K562 (cell line): ENCODE measurements at regions not wholly inside any gene's neighbourhood (a gene's known extent, or its start where the extent isn't known, plus 50 kb on each side); places are given as distances from the start of the nearest gene placed in this dataset.

Source experiments
- ATAC-seq: fragments of 200-7000 bp; cut with Tn5 transposase; 3 replicates; pipeline ENCODE4 v1.9.1; 2020; ENCODE audit warnings: moderate library complexity
- BruUV-seq: library from RNA; stranded (reverse); fragments of 400-500 nt; replicated peaks from 2 replicates; lab custom pipeline; 2021; lab: Mats Ljungman, UMichigan
- CTCF ChIA-PET: fragments of 300-600 bp; formaldehyde crosslinking; extraction: SDS; loops from one replicate; lab custom pipeline; 2021; ENCODE audit warnings: low intra/inter-chr PET ratio; lab: Yijun Ruan, JAX
- POLR2A ChIA-PET: fragments of 300-600, 350-650 bp; sonication (Branson Sonifier 250); formaldehyde crosslinking; extraction: SDS; loops from one replicate; lab custom pipeline; 2021; ENCODE audit warnings: antibody characterized with exemption, inconsistent platforms; lab: Yijun Ruan, JAX
- DNase-seq, 4 experiments: peaks; one replicate each; pipeline versions ENCODE4 v3.0.0 to v3.0.0-alpha.2; 2011 to 2018; ENCODE audit warnings: low spot score in 3 of 4, mixed read lengths in 3 of 4; ENCODE audit errors: extremely low read depth in 1 of 4
- FAIRE-seq: peaks from 2 replicates; lab custom pipeline; 2011; peaks lifted over from hg19 to GRCh38; lab: Jason Lieb, UNC
- H2AFZ ChIP-seq: 2 replicates; pipeline ENCODE4 v1.6.0; 2011; ENCODE audit warnings: low read depth, low read length, control low read depth, inconsistent platforms
- H3K27ac ChIP-seq: fragments of 200-600 bp; 3 replicates; pipeline ENCODE4 v1.8.0; 2011; ENCODE audit warnings: low read depth, mild to moderate bottlenecking, control low read depth, inconsistent platforms, low read length, moderate library complexity, mixed read lengths; ENCODE audit errors: extremely low read depth
- H3K27me3 ChIP-seq, 2 experiments: fragments of 300-600 bp in 1 of 2; 2 replicates in 1 of 2; 3 replicates in 1 of 2; pipeline versions ENCODE4 v1.6.0 to v1.8.0; 2011; ENCODE audit warnings: inconsistent platforms in 2 of 2, low read length in 2 of 2, mild to moderate bottlenecking in 1 of 2, mixed read lengths in 1 of 2, moderate library complexity in 1 of 2; ENCODE audit not compliant: control insufficient read depth in 2 of 2, insufficient read depth in 2 of 2
- H3K36me3 ChIP-seq: fragments of 300-600 bp; 3 replicates; pipeline ENCODE4 v1.8.0; 2011; ENCODE audit warnings: mild to moderate bottlenecking, low read length, inconsistent platforms; ENCODE audit not compliant: control insufficient read depth, insufficient read depth
- H3K4me1 ChIP-seq, 2 experiments: fragments of 200-600 bp in 1 of 2; replicated peaks in 1 of 2; 2 replicates in 1 of 2; 3 replicates in 1 of 2; pipeline versions ENCODE4 v1.5.1 to v1.8.0; 2011; ENCODE audit warnings: inconsistent platforms in 2 of 2, low read length in 2 of 2, mild to moderate bottlenecking in 1 of 2, mixed read lengths in 1 of 2, moderate library complexity in 1 of 2; ENCODE audit not compliant: control insufficient read depth in 2 of 2, insufficient read depth in 2 of 2
- H3K4me2 ChIP-seq: 2 replicates; pipeline ENCODE4 v1.6.1; 2011; ENCODE audit warnings: low read length, control low read depth, inconsistent platforms, mixed read lengths; ENCODE audit not compliant: insufficient read depth
- H3K4me3 ChIP-seq: fragments of 200-600 bp; sonication (generic), shearing (Covaris generic); 2 replicates; pipeline ENCODE4 v1.5.1; 2016; ENCODE audit warnings: control low read depth, inconsistent platforms
- H3K79me2 ChIP-seq: fragments of 200-600 bp; 3 replicates; pipeline ENCODE4 v1.8.0; 2011; ENCODE audit warnings: low read length, inconsistent platforms; ENCODE audit not compliant: control insufficient read depth, insufficient read depth
- H3K9ac ChIP-seq, 2 experiments: 2 replicates each; pipeline versions ENCODE4 v1.6.0 to v1.6.1; 2011; ENCODE audit warnings: low read depth in 2 of 2, low read length in 2 of 2, control low read depth in 1 of 2, inconsistent platforms in 1 of 2, mild to moderate bottlenecking in 1 of 2, mixed read lengths in 1 of 2; ENCODE audit not compliant: insufficient read depth in 1 of 2
- H3K9me1 ChIP-seq: one replicate; pipeline ENCODE4 v1.6.0; 2011; ENCODE audit warnings: inconsistent platforms, mild to moderate bottlenecking, low read length, moderate library complexity; ENCODE audit not compliant: control insufficient read depth, insufficient read depth
- H3K9me3 ChIP-seq: replicated peaks from 2 replicates; pipeline ENCODE4 v1.5.1; 2011; ENCODE audit warnings: low read depth, low read length, inconsistent platforms; ENCODE audit not compliant: control insufficient read depth, insufficient read depth
- H4K20me1 ChIP-seq: replicated peaks from 2 replicates; pipeline ENCODE4 v1.6.1; 2011; ENCODE audit warnings: low read length, inconsistent platforms, mixed read lengths; ENCODE audit not compliant: control insufficient read depth, insufficient read depth
- CBFA2T3 ChIP-seq: fragments of 450-650 bp; IDR thresholded peaks from 2 replicates; pipeline ENCODE4 v1.6.1; 2017
- EWSR1 ChIP-seq: fragments of 450-650 bp; IDR thresholded peaks from 2 replicates; pipeline ENCODE4 v1.6.1; 2018; ENCODE audit warnings: borderline replicate concordance, mild to moderate bottlenecking, low read depth, moderate library complexity; ENCODE audit not compliant: partially characterized antibody
- GTF2A2 ChIP-seq: IDR thresholded peaks from 2 replicates; pipeline ENCODE4 v1.6.1; 2016; ENCODE audit warnings: mild to moderate bottlenecking, missing genetic modification characterization, missing compliant biosample characterization
- KAT8 ChIP-seq: fragments of 450-650 bp; IDR thresholded peaks from 2 replicates; pipeline ENCODE4 v1.6.1; 2016; ENCODE audit warnings: low read depth, mild to moderate bottlenecking
- KLF1 ChIP-seq: fragments of 450-650 bp; IDR thresholded peaks from 2 replicates; pipeline ENCODE4 v1.6.1; 2016; ENCODE audit warnings: missing genetic modification characterization, missing compliant biosample characterization
- MCM2 ChIP-seq: fragments of 450-650 bp; IDR thresholded peaks from 2 replicates; pipeline ENCODE4 v1.6.1; 2017; ENCODE audit warnings: low read depth, mild to moderate bottlenecking
- MEF2A ChIP-seq: IDR thresholded peaks from 2 replicates; pipeline ENCODE4 v1.6.1; 2011; ENCODE audit warnings: low read depth, mild to moderate bottlenecking, low read length, moderate library complexity; ENCODE audit not compliant: control insufficient read depth
- PCBP2 ChIP-seq: fragments of 200-400 bp; formaldehyde crosslinking; IDR thresholded peaks from 2 replicates; pipeline ENCODE4 v1.6.1; 2018; ENCODE audit warnings: low read length, low read depth, mild to moderate bottlenecking, moderate library complexity; ENCODE audit not compliant: poor library complexity, severe bottlenecking
- POU5F1 ChIP-seq: fragments of 150-350 bp; IDR thresholded peaks from 2 replicates; pipeline ENCODE4 v1.6.1; 2014; ENCODE audit warnings: borderline replicate concordance, low read length, low read depth, mild to moderate bottlenecking; ENCODE audit not compliant: partially characterized antibody
- SIRT6 ChIP-seq: IDR thresholded peaks from one replicate; pipeline ENCODE4 v1.6.1; 2012; ENCODE audit warnings: low read depth, mild to moderate bottlenecking, control low read depth, inconsistent platforms, low read length, moderate library complexity
- SMARCC2 ChIP-seq: fragments of 450-650 bp; IDR thresholded peaks from 2 replicates; pipeline ENCODE4 v1.6.1; 2017; ENCODE audit warnings: antibody characterized with exemption, moderate library complexity, mild to moderate bottlenecking, low read depth
- SP1 ChIP-seq: sonication (generic); formaldehyde crosslinking; IDR thresholded peaks from 2 replicates; pipeline ENCODE4 v1.8.1; 2022; ENCODE audit warnings: mild to moderate bottlenecking, missing genetic modification reagents
- THRAP3 ChIP-seq: fragments of 450-650 bp; IDR thresholded peaks from 2 replicates; pipeline ENCODE4 v1.6.1; 2016; ENCODE audit warnings: mild to moderate bottlenecking, inconsistent platforms, borderline replicate concordance
- ZNF354B ChIP-seq: fragments of 250-450 bp; sonication (Bioruptor Pico); IDR thresholded peaks from 2 replicates; pipeline ENCODE4 v1.4.0; 2020
- ZNF668 ChIP-seq: fragments of 250-450 bp; sonication (Bioruptor Pico); IDR thresholded peaks from 2 replicates; pipeline ENCODE4 v1.8.0; 2022; ENCODE audit warnings: mild to moderate bottlenecking, inconsistent platforms
- ZNF699 ChIP-seq: fragments of 250-450 bp; sonication (Bioruptor Pico); IDR thresholded peaks from 2 replicates; pipeline ENCODE4 v1.8.0; 2021; ENCODE audit warnings: mild to moderate bottlenecking, moderate library complexity; ENCODE audit not compliant: insufficient replicate concordance
- WGBS: fragments of 100-300 bp; shearing (Covaris generic); methylation state at CpG from one replicate; pipeline ENCODE4 v1.1.6; 2016; ENCODE audit warnings: low coverage, mixed read lengths; ENCODE audit not compliant: insufficient coverage; ENCODE audit errors: missing lambda C conversion rate; 5-methylcytosine and 5-hydroxymethylcytosine counted together
- in situ Hi-C: fragments of 300-500 bp; cut with MboI; formaldehyde crosslinking; loops from 4 replicates; pipeline ENCODE4 v1.15.0; 2018; ENCODE audit warnings: inconsistent platforms, mixed read lengths
- intact Hi-C: fragments of 100-400 bp; cut with micrococcal nuclease; formaldehyde crosslinking; loops from 2 replicates; pipeline ENCODE4 v1.14.2; 2022
- TF ChIP-seq, protein P1 (sequence below): sonication (generic); formaldehyde crosslinking; IDR thresholded peaks from 2 replicates; pipeline ENCODE4 v1.8.1; 2023; ENCODE audit warnings: mild to moderate bottlenecking, missing genetic modification reagents
- TF ChIP-seq, protein P2 (sequence below): fragments of 450-650 bp; IDR thresholded peaks from 2 replicates; pipeline ENCODE4 v1.6.1; 2014; ENCODE audit warnings: low read depth, mild to moderate bottlenecking, moderate library complexity, borderline replicate concordance
- TF ChIP-seq, protein P3 (sequence below): IDR thresholded peaks from 2 replicates; pipeline ENCODE4 v1.6.1; 2011; ENCODE audit not compliant: insufficient read length; ENCODE audit errors: extremely low read depth
- TF ChIP-seq, protein P4 (sequence below): sonication (generic); IDR thresholded peaks from 2 replicates; pipeline ENCODE4 v1.6.1; 2016

DNA sequence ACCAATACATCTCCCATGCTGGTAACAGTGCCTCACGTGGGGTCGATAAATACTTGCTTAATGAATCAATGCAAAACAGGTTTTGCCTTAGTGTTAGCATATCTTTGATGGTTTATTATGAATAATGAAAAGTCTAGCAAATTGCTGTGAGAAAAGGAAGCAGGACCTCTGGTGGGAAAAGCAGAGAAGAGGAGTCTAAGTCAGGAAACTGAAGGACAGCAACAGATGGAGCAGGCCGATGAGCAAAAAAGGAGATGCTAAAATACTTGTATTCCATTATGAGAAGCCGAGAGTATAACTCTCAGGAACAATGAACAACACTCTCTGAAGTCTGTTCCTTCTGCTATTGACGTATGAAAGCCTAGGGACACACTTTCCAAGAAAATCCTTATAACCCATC lies 555.2 kb upstream of the KLHL29 start:
- H3K4me2 ChIP-seq: no peak overlapping the region
- no peaks in the 10 kb centered on the region for H4K20me1 ChIP-seq
- no peaks in the 10 kb centered on the region for H3K36me3 ChIP-seq
- H3K4me3 ChIP-seq: no peak overlapping the region
- no peaks in the 10 kb centered on the region for H3K79me2 ChIP-seq
- no peaks in the 10 kb centered on the region for H3K27me3 ChIP-seq
- ChIA-PET POLR2A (no interaction called here), CTCF (no interaction called here)
- ATAC-seq (no peak), FAIRE-seq (no peak), DNase-seq (no peak)
- intact Hi-C loops (no loop called here), in situ Hi-C loops (no loop called here)
- TF ChIP-seq SIRT6 (no peak), SMARCC2 (no peak), SP1 (CRISPR knock-in tag) (no peak), MEF2A (no peak), ZNF354B (CRISPR knock-in tag) (no peak), KLF1 (tag) (no peak), EWSR1 (no peak), POU5F1 (no peak), MCM2 (no peak), CBFA2T3 (no peak), KAT8 (no peak), PCBP2 (no peak), ZNF699 (CRISPR knock-in tag) (no peak), ZNF668 (CRISPR knock-in tag) (no peak), GTF2A2 (tag) (no peak), THRAP3 (no peak)
- TF ChIP-seq, protein P1, sequence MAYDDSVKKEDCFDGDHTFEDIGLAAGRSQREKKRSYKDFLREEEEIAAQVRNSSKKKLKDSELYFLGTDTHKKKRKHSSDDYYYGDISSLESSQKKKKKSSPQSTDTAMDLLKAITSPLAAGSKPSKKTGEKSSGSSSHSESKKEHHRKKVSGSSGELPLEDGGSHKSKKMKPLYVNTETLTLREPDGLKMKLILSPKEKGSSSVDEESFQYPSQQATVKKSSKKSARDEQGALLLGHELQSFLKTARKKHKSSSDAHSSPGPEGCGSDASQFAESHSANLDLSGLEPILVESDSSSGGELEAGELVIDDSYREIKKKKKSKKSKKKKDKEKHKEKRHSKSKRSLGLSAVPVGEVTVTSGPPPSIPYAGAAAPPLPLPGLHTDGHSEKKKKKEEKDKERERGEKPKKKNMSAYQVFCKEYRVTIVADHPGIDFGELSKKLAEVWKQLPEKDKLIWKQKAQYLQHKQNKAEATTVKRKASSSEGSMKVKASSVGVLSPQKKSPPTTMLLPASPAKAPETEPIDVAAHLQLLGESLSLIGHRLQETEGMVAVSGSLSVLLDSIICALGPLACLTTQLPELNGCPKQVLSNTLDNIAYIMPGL: no peak
- TF ChIP-seq, protein P2, sequence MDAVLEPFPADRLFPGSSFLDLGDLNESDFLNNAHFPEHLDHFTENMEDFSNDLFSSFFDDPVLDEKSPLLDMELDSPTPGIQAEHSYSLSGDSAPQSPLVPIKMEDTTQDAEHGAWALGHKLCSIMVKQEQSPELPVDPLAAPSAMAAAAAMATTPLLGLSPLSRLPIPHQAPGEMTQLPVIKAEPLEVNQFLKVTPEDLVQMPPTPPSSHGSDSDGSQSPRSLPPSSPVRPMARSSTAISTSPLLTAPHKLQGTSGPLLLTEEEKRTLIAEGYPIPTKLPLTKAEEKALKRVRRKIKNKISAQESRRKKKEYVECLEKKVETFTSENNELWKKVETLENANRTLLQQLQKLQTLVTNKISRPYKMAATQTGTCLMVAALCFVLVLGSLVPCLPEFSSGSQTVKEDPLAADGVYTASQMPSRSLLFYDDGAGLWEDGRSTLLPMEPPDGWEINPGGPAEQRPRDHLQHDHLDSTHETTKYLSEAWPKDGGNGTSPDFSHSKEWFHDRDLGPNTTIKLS: no peak
- TF ChIP-seq, protein P3, sequence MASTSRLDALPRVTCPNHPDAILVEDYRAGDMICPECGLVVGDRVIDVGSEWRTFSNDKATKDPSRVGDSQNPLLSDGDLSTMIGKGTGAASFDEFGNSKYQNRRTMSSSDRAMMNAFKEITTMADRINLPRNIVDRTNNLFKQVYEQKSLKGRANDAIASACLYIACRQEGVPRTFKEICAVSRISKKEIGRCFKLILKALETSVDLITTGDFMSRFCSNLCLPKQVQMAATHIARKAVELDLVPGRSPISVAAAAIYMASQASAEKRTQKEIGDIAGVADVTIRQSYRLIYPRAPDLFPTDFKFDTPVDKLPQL: no peak
- TF ChIP-seq, protein P4, sequence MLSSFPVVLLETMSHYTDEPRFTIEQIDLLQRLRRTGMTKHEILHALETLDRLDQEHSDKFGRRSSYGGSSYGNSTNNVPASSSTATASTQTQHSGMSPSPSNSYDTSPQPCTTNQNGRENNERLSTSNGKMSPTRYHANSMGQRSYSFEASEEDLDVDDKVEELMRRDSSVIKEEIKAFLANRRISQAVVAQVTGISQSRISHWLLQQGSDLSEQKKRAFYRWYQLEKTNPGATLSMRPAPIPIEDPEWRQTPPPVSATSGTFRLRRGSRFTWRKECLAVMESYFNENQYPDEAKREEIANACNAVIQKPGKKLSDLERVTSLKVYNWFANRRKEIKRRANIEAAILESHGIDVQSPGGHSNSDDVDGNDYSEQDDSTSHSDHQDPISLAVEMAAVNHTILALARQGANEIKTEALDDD: no peak
- no peaks in the 10 kb centered on the region for H3K9me1 ChIP-seq
- H3K27ac ChIP-seq: no peak overlapping the region
- no peaks in the 10 kb centered on the region for H3K9me3 ChIP-seq
- no peak overlapping the region for H3K9ac ChIP-seq
- no peaks in the 10 kb centered on the region for H3K4me1 ChIP-seq
- WGBS: 1% methylated on average over 5 of the region's 5 CpGs
- H2AFZ ChIP-seq: no peak overlapping the region
- no TSS peak for BruUV-seq
